H1 (cell line): ENCODE measurements at regions not wholly inside any gene's neighbourhood (a gene's known extent, or its start where the extent isn't known, plus 50 kb on each side); places are given as distances from the start of the nearest gene placed in this dataset.

ENCODE experiments used
- CTCF ChIP-seq, 3 experiments: IDR thresholded peaks; 1 replicate in 2 of 3; 2 replicates in 1 of 3; pipeline versions ENCODE4 v1.5.1 to v1.6.1; 2011; ENCODE audit warnings: low read length in 3 of 3, mild to moderate bottlenecking in 3 of 3, inconsistent platforms in 2 of 3, low read depth in 1 of 3, moderate library complexity in 1 of 3; ENCODE audit not compliant: insufficient read depth in 1 of 3; ENCODE audit errors: control extremely low read depth in 1 of 3
- SP4 ChIP-seq: IDR thresholded peaks from 2 replicates; pipeline ENCODE4 v1.6.1; 2012; ENCODE audit warnings: low read length, inconsistent platforms
- ZNF274 ChIP-seq: IDR thresholded peaks from 2 replicates; pipeline ENCODE4 v1.7.0; 2012; ENCODE audit warnings: low read length, borderline replicate concordance; ENCODE audit errors: extremely low read depth

GRCh38 chr13:86633346-86633745, 834.1 kb upstream of the SLITRK6 start:
- no peak for TF ChIP-seq CTCF (IDR thresholded peaks at IDR 0.05; ENCODE audit: control extremely low read depth in 1 of 3, insufficient read depth in 1 of 3, low read depth in 1 of 3, low read length in 3 of 3)
- no peak for TF ChIP-seq SP4
- TF ChIP-seq ZNF274 = no peak
